ENCODE measurements at regions not wholly inside any gene's neighbourhood (a gene's known extent, or its start where the extent isn't known, plus 50 kb on each side); places are given as distances from the start of the nearest gene placed in this dataset.

- DNase-seq (ENCODE audit: low read depth, low spot score) (no peak), FAIRE-seq (no peak)
- no TSS peak for BruUV-seq (replicated peaks)
- no peak for TF ChIP-seq GATA2 (IDR thresholded peaks at IDR 0.05; ENCODE audit: insufficient read depth, insufficient read length, low read depth, low read length)
- no peak for TF ChIP-seq EZH2 (IDR thresholded peaks at IDR 0.05; ENCODE audit: borderline replicate concordance, low read depth, low read length, severe bottlenecking)
- TF ChIP-seq, protein P1, sequence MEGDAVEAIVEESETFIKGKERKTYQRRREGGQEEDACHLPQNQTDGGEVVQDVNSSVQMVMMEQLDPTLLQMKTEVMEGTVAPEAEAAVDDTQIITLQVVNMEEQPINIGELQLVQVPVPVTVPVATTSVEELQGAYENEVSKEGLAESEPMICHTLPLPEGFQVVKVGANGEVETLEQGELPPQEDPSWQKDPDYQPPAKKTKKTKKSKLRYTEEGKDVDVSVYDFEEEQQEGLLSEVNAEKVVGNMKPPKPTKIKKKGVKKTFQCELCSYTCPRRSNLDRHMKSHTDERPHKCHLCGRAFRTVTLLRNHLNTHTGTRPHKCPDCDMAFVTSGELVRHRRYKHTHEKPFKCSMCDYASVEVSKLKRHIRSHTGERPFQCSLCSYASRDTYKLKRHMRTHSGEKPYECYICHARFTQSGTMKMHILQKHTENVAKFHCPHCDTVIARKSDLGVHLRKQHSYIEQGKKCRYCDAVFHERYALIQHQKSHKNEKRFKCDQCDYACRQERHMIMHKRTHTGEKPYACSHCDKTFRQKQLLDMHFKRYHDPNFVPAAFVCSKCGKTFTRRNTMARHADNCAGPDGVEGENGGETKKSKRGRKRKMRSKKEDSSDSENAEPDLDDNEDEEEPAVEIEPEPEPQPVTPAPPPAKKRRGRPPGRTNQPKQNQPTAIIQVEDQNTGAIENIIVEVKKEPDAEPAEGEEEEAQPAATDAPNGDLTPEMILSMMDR (IDR thresholded peaks at IDR 0.05; ENCODE audit: extremely low read depth in 1 of 2, insufficient read depth in 1 of 2, low read depth in 1 of 2, low read length in 2 of 2): no peak
- TF ChIP-seq FOS (IDR thresholded peaks at IDR 0.05; ENCODE audit: borderline replicate concordance, insufficient read depth, low read length): no peak
- no peak for TF ChIP-seq POLR2AphosphoS5 (IDR thresholded peaks at IDR 0.05; ENCODE audit: insufficient read depth, low read depth, low read length)
- TF ChIP-seq, protein P2, sequence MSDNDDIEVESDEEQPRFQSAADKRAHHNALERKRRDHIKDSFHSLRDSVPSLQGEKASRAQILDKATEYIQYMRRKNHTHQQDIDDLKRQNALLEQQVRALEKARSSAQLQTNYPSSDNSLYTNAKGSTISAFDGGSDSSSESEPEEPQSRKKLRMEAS (IDR thresholded peaks at IDR 0.05; ENCODE audit: insufficient read depth, insufficient read length): no peak
- TF ChIP-seq POLR2A (IDR thresholded peaks at IDR 0.05; ENCODE audit: low read depth, low read length): no peak
- TF ChIP-seq MYC (IDR thresholded peaks at IDR 0.05; ENCODE audit: low read depth, low read length): no peak
- no peak for TF ChIP-seq JUN (IDR thresholded peaks at IDR 0.05; ENCODE audit: borderline replicate concordance, insufficient read depth, insufficient read length, low read depth)
- Histone ChIP-seq H2AFZ (ENCODE audit: low read depth, low read length) (no peak overlapping the region), H3K27ac (ENCODE audit: insufficient read depth, low read depth, low read length) (no peak overlapping the region), H3K4me3 (replicated peaks in 1 of 3; ENCODE audit: insufficient read depth in 1 of 3, low read depth in 1 of 3, low read length in 3 of 3) (no peak overlapping the region), H3K9me3 (replicated peaks; ENCODE audit: control insufficient read depth, insufficient read depth, low read length) (no peaks in the 10 kb centered on the region), H3K4me1 (ENCODE audit: control insufficient read depth, extremely low read depth, insufficient read depth, low read length) (no peaks in the 10 kb centered on the region), H3K27me3 (ENCODE audit: control insufficient read depth in 2 of 2, insufficient read depth in 2 of 2, low read length in 2 of 2) (peaks cover 4 to 36% of the 10 kb centered on the region in 2 experiments), H3K9me1 (replicated peaks; ENCODE audit: control insufficient read depth, extremely low read depth, insufficient read depth, low read length) (no peaks in the 10 kb centered on the region), H3K4me2 (ENCODE audit: insufficient read depth, low read length) (no peak overlapping the region), H3K9ac (replicated peaks; ENCODE audit: extremely low read depth, insufficient read depth, low read length) (no peak overlapping the region), H3K36me3 (ENCODE audit: control insufficient read depth in 2 of 2, extremely low read depth in 1 of 2, insufficient read depth in 2 of 2, low read length in 2 of 2) (no peaks in the 10 kb centered on the region), H4K20me1 (replicated peaks; ENCODE audit: control insufficient read depth, extremely low read depth, insufficient read depth, low read length) (no peaks in the 10 kb centered on the region), H3K79me2 (ENCODE audit: control insufficient read depth, insufficient read depth, low read length) (no peaks in the 10 kb centered on the region)
- intact Hi-C loops (cut with micrococcal nuclease) (no loop called here), dilution Hi-C loops (cut with MboI; ENCODE audit: extremely low pct_ligation_motif_present, low sequenced_read_pairs) (no loop called here)
- POLR2A ChIA-PET: no interaction called here
- CTCF ChIA-PET: interaction anchor here (1.1 to 3.1 kb wide), 2 partner anchors 10 kb away, joined by 3 to 10 read pairs; no protein-coding TSS in a partner anchor
Observed at GRCh38 chr15:60138397-60138968, 134.4 kb downstream of the FOXB1 start.
